ENCODE measurements at regions not wholly inside any gene's neighbourhood (a gene's known extent, or its start where the extent isn't known, plus 50 kb on each side); places are given as distances from the start of the nearest gene placed in this dataset.

DNA sequence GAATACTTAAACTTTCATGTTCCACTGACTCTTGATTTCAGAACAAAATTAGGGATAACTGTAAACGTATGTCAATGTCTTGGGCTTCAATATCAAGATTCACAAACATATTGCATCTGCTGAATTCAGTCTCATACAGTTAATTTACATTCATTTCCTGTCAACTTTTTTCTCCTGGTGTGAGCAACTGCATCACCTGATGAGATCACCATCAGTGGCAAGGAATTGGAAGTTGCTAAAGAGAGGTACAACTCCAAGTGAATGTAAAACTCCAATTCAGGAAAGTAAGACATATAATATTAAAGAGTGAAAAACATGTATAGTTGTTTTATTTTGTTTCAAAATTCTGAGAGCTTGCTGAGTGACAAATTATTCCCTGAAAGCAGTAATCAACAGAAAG is 1336.2 kb upstream of the C9orf72 start:
- no peak for DNase-seq
- no peak for TF ChIP-seq EZH2 (IDR thresholded peaks at IDR 0.05; ENCODE audit: low read depth)
- TF ChIP-seq, protein P1, sequence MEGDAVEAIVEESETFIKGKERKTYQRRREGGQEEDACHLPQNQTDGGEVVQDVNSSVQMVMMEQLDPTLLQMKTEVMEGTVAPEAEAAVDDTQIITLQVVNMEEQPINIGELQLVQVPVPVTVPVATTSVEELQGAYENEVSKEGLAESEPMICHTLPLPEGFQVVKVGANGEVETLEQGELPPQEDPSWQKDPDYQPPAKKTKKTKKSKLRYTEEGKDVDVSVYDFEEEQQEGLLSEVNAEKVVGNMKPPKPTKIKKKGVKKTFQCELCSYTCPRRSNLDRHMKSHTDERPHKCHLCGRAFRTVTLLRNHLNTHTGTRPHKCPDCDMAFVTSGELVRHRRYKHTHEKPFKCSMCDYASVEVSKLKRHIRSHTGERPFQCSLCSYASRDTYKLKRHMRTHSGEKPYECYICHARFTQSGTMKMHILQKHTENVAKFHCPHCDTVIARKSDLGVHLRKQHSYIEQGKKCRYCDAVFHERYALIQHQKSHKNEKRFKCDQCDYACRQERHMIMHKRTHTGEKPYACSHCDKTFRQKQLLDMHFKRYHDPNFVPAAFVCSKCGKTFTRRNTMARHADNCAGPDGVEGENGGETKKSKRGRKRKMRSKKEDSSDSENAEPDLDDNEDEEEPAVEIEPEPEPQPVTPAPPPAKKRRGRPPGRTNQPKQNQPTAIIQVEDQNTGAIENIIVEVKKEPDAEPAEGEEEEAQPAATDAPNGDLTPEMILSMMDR (conservative IDR thresholded peaks at IDR 0.05): no peak
- H4K20me1 ChIP-seq (ENCODE audit: insufficient read depth): no peaks in the 10 kb centered on the region
- no peak overlapping the region for H2AFZ ChIP-seq
- no peak overlapping the region for H3K4me2 ChIP-seq
- H3K79me2 ChIP-seq (ENCODE audit: low read depth): no peaks in the 10 kb centered on the region
- intact Hi-C loops (cut with micrococcal nuclease; ENCODE audit: unreplicated experiment): no loop called here
- H3K4me1 ChIP-seq (replicated peaks; ENCODE audit: insufficient read depth): no peaks in the 10 kb centered on the region
- BruUV-seq (replicated peaks): no TSS peak
- POLR2A ChIA-PET (ENCODE audit: unreplicated experiment): no interaction called here
- CTCF ChIA-PET: no interaction called here
- H3K9me2 ChIP-seq (ENCODE audit: insufficient read depth): no peaks in the 10 kb centered on the region
- H3K4me3 ChIP-seq: no peak overlapping the region
- no peaks in the 10 kb centered on the region for H3F3A ChIP-seq (ENCODE audit: insufficient read depth, low read depth)
- no peaks in the 10 kb centered on the region for H3K36me3 ChIP-seq (ENCODE audit: low read depth)
- no peaks in the 10 kb centered on the region for H3K27me3 ChIP-seq (ENCODE audit: insufficient read depth, low read depth)
- no peaks in the 10 kb centered on the region for H3K9me3 ChIP-seq (ENCODE audit: insufficient read depth, low read depth)
- no peak overlapping the region for H3K27ac ChIP-seq

DNA sequence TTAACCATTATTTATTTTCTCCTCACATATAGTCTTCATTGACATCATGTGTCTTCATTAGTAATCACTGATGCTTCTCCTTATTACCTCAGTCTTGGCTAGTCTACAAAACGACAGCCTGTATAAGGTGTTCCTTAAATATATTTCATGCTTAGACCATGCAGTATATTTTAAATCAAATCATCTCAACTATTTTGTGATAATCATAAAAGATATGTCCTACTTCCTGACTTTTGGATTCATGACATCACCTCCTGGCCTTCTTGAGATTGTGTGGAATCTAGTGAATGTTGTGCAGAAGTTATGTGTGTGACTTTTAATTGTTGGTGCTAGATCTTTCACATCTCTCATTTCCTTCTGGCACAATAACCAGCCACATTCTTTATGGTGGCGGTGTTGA is 1339.3 kb upstream of the C9orf72 start:
- DNase-seq: no peak
- Histone ChIP-seq H3K9me3 (ENCODE audit: insufficient read depth, low read depth) (no peaks in the 10 kb centered on the region), H3K4me1 (replicated peaks; ENCODE audit: insufficient read depth) (peaks cover 9% of the 10 kb centered on the region), H3K4me3 (no peak overlapping the region), H3K27ac (no peak overlapping the region), H3K36me3 (ENCODE audit: low read depth) (no peaks in the 10 kb centered on the region), H3K4me2 (no peak overlapping the region), H3K79me2 (ENCODE audit: low read depth) (no peaks in the 10 kb centered on the region), H3K27me3 (ENCODE audit: insufficient read depth, low read depth) (no peaks in the 10 kb centered on the region), H2AFZ (no peak overlapping the region), H3F3A (ENCODE audit: insufficient read depth, low read depth) (no peaks in the 10 kb centered on the region), H3K9me2 (ENCODE audit: insufficient read depth) (no peaks in the 10 kb centered on the region), H4K20me1 (ENCODE audit: insufficient read depth) (no peaks in the 10 kb centered on the region)
- intact Hi-C loops (cut with micrococcal nuclease; ENCODE audit: unreplicated experiment): no loop called here
- ChIA-PET POLR2A (ENCODE audit: unreplicated experiment) (no interaction called here), CTCF (no interaction called here)
- no peak for TF ChIP-seq EZH2 (IDR thresholded peaks at IDR 0.05; ENCODE audit: low read depth)
- TF ChIP-seq, protein P1 (conservative IDR thresholded peaks at IDR 0.05): no peak
- no TSS peak for BruUV-seq (replicated peaks)

DNA sequence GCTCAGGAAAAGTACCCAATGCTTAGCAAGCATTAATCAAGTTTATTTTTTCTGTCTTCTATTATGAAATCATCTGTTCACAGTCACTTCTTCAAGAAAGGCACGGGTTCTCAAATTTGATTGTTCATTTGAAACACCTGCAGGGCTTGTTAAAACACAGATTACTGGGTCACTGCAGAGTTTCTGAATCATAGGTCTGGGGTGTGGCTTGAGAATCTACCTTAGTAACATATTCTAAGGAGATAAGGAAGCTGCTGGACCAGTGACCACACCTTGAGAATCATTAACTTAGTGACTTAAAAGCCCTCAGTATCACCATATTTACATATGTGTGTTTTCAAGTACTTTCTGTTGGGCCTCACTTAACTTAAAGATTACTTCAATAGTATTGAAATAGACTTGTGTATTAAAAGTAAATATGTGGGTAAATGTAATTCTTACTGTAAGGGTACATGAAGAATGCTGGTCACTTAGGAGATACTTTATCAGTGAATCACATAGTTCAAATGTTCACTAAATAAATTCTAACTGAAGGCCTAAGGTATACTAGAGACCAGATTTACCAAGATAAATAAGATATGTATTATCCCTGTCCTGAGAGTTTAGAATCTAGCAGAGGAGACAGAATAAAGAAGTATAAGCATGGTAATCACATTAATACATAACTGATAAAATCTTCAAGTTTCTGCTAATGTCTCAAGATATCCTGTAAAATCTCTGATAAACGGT is 1342.1 kb upstream of the C9orf72 start:
- H3K9me2 ChIP-seq (ENCODE audit: insufficient read depth): no peaks in the 10 kb centered on the region
- no peak overlapping the region for H3K4me3 ChIP-seq
- no peaks in the 10 kb centered on the region for H3K9me3 ChIP-seq (ENCODE audit: insufficient read depth, low read depth)
- no peaks in the 10 kb centered on the region for H3K36me3 ChIP-seq (ENCODE audit: low read depth)
- peak overlapping the region; percentile 68 for H3K27ac ChIP-seq
- intact Hi-C loops (cut with micrococcal nuclease; ENCODE audit: unreplicated experiment): no loop called here
- H4K20me1 ChIP-seq (ENCODE audit: insufficient read depth): no peaks in the 10 kb centered on the region
- H3K4me1 ChIP-seq (replicated peaks; ENCODE audit: insufficient read depth): peaks cover 9% of the 10 kb centered on the region
- no peaks in the 10 kb centered on the region for H3K79me2 ChIP-seq (ENCODE audit: low read depth)
- ChIA-PET CTCF (no interaction called here), POLR2A (ENCODE audit: unreplicated experiment) (no interaction called here)
- TF ChIP-seq, protein P1 (conservative IDR thresholded peaks at IDR 0.05): no peak
- no peak for TF ChIP-seq EZH2 (IDR thresholded peaks at IDR 0.05; ENCODE audit: low read depth)
- no TSS peak for BruUV-seq (replicated peaks)
- DNase-seq: peak; percentile 10 to 81
- peak overlapping the region; percentile 10; the same call in 1 of the 2 replicates for H3K4me2 ChIP-seq
- H2AFZ ChIP-seq: no peak overlapping the region
- no peaks in the 10 kb centered on the region for H3K27me3 ChIP-seq (ENCODE audit: insufficient read depth, low read depth)
- H3F3A ChIP-seq (ENCODE audit: insufficient read depth, low read depth): no peaks in the 10 kb centered on the region

Data from PC-9 (cell line).